ENCODE measurements at regions not wholly inside any gene's neighbourhood (a gene's known extent, or its start where the extent isn't known, plus 50 kb on each side); places are given as distances from the start of the nearest gene placed in this dataset.

GRCh38 chr3:180359953-180360279, 242.0 kb upstream of the TTC14 start:
- H3K27ac ChIP-seq: no peak overlapping the region
- H3K4me3 ChIP-seq: no peak overlapping the region
- no peaks in the 10 kb centered on the region for H3K4me1 ChIP-seq
- intact Hi-C loops (cut with DNase I; ENCODE audit: low total_unique reads) (no loop called here), in situ Hi-C loops (cut with MboI; ENCODE audit: low pct_ligation_motif_present in 1 of 4, low pct_unique_long_range_greater_than_20kb in 1 of 4, low sequenced_read_pairs in 3 of 4) (no loop called here)
- no peaks in the 10 kb centered on the region for H3K9me3 ChIP-seq
- 28 to 30% methylated on average over 2 of the region's 2 CpGs for WGBS, 2 donors (ENCODE audit: low coverage in 1 of 2)
- H3K27me3 ChIP-seq: no peaks in the 10 kb centered on the region
- no peak for DNase-seq
- H3K36me3 ChIP-seq: no peaks in the 10 kb centered on the region
- TF ChIP-seq EP300 (IDR thresholded peaks at IDR 0.05; ENCODE audit: low read depth) (no peak), POLR2AphosphoS5 (IDR thresholded peaks at IDR 0.05) (no peak), POLR2A (IDR thresholded peaks at IDR 0.05) (no peak), CTCF (IDR thresholded peaks at IDR 0.05) (no peak)

GRCh38 chr3:180362081-180362480, 239.9 kb upstream of the TTC14 start:
- H3K36me3 ChIP-seq: no peaks in the 10 kb centered on the region
- H3K4me1 ChIP-seq: no peaks in the 10 kb centered on the region
- H3K9me3 ChIP-seq: no peaks in the 10 kb centered on the region
- no peak overlapping the region for H3K27ac ChIP-seq
- intact Hi-C loops (cut with DNase I; ENCODE audit: low total_unique reads) (no loop called here), in situ Hi-C loops (cut with MboI; ENCODE audit: low pct_ligation_motif_present in 1 of 4, low pct_unique_long_range_greater_than_20kb in 1 of 4, low sequenced_read_pairs in 3 of 4) (no loop called here)
- no peak for TF ChIP-seq CTCF (IDR thresholded peaks at IDR 0.05)
- TF ChIP-seq EP300 (IDR thresholded peaks at IDR 0.05; ENCODE audit: low read depth): no peak
- no peak for TF ChIP-seq POLR2AphosphoS5 (IDR thresholded peaks at IDR 0.05)
- no peak overlapping the region for H3K4me3 ChIP-seq
- DNase-seq: no peak
- no peaks in the 10 kb centered on the region for H3K27me3 ChIP-seq

GRCh38 chr3:180375831-180376230, 226.1 kb upstream of the TTC14 start:
- no peak for DNase-seq
- Histone ChIP-seq H3K4me3 (no peak overlapping the region), H3K9me3 (no peaks in the 10 kb centered on the region), H3K36me3 (no peaks in the 10 kb centered on the region), H3K4me1 (no peaks in the 10 kb centered on the region), H3K27ac (no peak overlapping the region), H3K27me3 (no peaks in the 10 kb centered on the region)
- 78 to 89% methylated on average over 3 of the region's 3 CpGs for WGBS, 2 donors (ENCODE audit: low coverage in 1 of 2)
- intact Hi-C loops (cut with DNase I; ENCODE audit: low total_unique reads): no loop called here
- no peak for TF ChIP-seq CTCF (IDR thresholded peaks at IDR 0.05)
- no peak for TF ChIP-seq POLR2A (IDR thresholded peaks at IDR 0.05)
- no peak for TF ChIP-seq EP300 (IDR thresholded peaks at IDR 0.05; ENCODE audit: low read depth)
- TF ChIP-seq POLR2AphosphoS5 (IDR thresholded peaks at IDR 0.05): no peak
- in situ Hi-C loops (cut with MboI; ENCODE audit: low pct_ligation_motif_present in 1 of 4, low pct_unique_long_range_greater_than_20kb in 1 of 4, low sequenced_read_pairs in 3 of 4): no loop called here

GRCh38 chr3:180378496-180378895, 223.5 kb upstream of the TTC14 start:
- TF ChIP-seq POLR2A (IDR thresholded peaks at IDR 0.05) (no peak), POLR2AphosphoS5 (IDR thresholded peaks at IDR 0.05) (no peak), CTCF (IDR thresholded peaks at IDR 0.05) (no peak), EP300 (IDR thresholded peaks at IDR 0.05; ENCODE audit: low read depth) (no peak)
- H3K4me1 ChIP-seq: no peaks in the 10 kb centered on the region
- WGBS, 2 donors (ENCODE audit: low coverage in 1 of 2): 85 to 86% methylated on average over 4 of the region's 4 CpGs
- DNase-seq: no peak
- H3K27ac ChIP-seq: no peak overlapping the region
- no peaks in the 10 kb centered on the region for H3K27me3 ChIP-seq
- no peaks in the 10 kb centered on the region for H3K9me3 ChIP-seq
- in situ Hi-C loops (cut with MboI; ENCODE audit: low pct_ligation_motif_present in 1 of 4, low pct_unique_long_range_greater_than_20kb in 1 of 4, low sequenced_read_pairs in 3 of 4): no loop called here
- H3K4me3 ChIP-seq: no peak overlapping the region
- intact Hi-C loops (cut with DNase I; ENCODE audit: low total_unique reads): no loop called here
- H3K36me3 ChIP-seq: no peaks in the 10 kb centered on the region
